ENCODE measurements at regions not wholly inside any gene's neighbourhood (a gene's known extent, or its start where the extent isn't known, plus 50 kb on each side); places are given as distances from the start of the nearest gene placed in this dataset.
A peak's percentile ranks its signal among the peaks of the same experiment; 100 is the strongest.

DNA sequence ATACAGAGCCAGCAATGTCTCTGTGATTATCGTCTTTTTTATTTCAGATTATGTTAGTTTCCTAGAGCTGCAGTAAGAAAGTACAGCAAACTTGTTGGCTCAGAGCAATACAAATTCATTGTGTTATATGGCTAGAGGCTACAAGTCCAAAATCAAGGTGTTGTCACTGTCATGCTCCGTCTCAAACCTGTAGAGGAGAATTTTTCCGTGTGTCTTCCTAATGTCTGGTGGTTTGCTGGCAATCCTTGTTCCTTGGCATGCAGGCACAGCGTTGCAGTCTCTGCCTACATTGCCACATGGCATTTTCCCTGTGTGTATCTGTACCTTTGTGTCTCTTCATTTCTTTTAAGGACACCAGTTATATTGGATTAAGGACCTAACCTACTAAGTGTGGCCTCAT lies 244.4 kb downstream of the LRRIQ3 start:
- no peak for DNase-seq (ENCODE audit: low spot score)

DNA sequence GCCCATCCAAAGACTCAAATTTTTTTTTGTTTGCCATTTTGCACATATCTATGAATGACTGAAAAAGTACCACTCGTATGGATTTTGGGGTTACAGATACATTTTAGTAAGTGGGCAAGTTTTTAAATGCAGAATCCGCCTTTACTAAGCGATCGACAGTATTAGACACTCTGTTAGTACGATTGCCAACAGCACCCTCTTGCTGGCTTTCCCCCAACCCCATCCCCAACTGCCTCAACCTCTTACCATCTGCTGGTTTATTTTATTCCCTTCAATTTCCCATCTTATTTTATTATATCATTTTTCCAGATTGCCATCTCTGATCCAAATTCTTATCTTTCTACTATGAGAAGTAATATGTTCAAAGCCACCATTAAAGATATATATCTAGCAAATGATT lies 244.8 kb downstream of the LRRIQ3 start:
- DNase-seq (ENCODE audit: low spot score) = no peak

DNA sequence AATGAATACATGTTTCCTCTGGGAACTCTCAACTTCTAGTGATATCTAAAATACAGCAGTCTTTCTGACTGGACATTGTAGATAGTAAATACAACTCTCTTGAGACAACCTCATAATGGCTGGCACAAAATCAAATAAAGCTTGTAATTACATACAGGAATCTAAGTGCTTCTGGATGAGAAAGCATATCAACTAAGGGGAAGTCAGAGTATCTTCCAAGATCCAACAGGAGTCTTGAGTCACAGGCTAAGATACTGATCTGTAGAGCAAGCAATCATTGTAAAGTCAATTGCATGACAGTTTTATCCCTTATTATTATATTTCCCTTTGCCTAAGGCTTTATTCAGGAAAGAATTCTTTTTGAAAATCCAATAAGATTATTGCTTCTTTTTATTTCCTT lies 249.9 kb downstream of the LRRIQ3 start:
- DNase-seq (ENCODE audit: low spot score) = peak; percentile 54

DNA sequence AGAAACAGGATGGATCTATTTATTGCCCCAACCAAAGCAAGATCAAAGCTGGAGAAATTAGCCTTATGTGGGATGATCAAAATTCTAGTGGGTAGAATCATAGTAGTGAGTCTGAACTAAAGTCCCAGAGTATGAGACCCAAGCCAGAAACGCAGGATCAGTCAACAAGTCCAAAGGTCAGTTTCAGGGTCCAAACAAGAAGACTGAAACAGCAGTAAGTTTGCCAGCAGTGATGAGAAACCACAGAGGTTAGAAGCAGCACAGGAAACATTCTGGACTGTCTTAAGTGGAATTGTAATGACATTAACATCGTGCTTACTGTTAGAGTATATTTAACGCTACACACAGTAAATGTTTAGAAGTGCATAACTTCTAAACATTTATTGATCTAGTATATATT lies 251.0 kb downstream of the LRRIQ3 start:
- DNase-seq (ENCODE audit: low spot score) = no peak

DNA sequence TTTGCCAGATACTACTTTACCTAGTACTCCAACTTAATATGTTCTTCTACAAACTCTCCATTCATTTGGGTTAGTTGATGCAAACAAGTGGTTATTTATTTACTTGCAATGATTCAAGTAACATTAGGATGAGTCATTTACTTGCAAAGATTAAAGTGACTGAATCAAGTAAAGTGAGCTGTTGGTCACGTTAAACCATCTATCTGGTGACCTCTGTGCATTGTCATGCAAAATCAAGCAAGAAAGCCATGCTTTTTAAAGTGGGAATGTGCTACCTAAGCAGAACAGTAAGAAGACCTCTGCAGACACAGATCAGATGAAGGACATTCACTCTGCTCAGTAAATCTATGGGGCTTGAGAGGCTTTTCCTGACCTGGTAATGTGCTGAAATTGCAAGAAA lies 254.7 kb downstream of the LRRIQ3 start:
- no peak for DNase-seq (ENCODE audit: low spot score)

DNA sequence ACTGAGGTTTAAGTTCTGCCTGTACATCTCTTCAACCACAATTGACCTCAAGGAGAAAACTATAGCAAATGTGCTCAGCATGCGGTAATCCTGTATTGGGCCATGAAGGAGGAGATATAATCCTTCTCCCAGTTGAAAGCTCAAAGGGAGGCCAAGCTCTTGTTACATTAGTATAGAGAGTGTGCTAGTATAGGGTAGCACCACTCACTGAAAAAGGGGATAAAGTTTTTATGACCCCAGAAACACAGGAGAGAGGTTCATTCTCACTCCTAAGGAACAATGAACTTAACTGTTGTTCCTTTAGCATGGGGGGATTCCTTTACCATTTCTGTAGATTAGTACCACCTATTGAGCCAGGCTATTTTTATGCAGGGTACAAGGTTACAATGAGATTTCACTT lies 267.7 kb downstream of the LRRIQ3 start:
- no peak for DNase-seq (ENCODE audit: low spot score)

DNA sequence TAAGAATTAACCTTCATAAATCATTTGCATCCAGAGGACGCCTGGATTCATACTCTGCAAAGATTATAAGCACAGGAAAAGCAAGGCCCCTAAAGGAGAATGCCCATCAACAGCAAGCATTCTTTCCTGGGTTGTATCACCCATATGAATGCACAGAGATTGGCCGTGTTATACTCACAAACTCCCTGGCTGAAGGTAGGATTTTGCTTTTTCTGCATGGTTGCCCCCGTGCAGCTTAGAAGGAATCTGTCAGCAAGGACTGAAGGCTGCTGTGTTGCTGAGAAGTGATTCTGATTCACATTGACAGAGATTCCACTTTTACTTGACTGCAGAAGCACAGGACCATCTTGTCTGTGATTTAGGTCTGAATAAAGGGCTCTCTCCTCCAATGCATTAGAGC lies 283.0 kb downstream of the LRRIQ3 start:
- peak; percentile 5 for DNase-seq (ENCODE audit: low spot score)

DNA sequence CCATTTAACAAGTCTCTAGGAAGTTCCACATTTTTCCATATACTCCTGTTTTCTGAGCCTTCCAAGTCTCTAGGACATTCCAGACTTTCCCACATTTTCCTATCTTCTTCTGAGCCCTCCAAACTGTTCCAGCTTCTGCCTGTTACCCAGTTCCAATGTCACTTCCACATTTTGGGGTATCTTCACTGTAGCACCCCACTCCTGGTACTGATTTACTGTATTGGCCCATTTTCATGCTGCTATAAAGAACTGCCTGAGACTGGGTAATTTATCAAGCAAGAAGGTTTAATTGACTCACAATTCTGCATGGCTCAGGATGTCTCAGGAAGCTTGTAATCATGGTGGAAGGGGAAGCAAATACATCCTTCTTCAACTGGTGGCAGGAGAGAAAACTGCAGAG lies 285.0 kb downstream of the LRRIQ3 start:
- DNase-seq (ENCODE audit: low spot score) = no peak

DNA sequence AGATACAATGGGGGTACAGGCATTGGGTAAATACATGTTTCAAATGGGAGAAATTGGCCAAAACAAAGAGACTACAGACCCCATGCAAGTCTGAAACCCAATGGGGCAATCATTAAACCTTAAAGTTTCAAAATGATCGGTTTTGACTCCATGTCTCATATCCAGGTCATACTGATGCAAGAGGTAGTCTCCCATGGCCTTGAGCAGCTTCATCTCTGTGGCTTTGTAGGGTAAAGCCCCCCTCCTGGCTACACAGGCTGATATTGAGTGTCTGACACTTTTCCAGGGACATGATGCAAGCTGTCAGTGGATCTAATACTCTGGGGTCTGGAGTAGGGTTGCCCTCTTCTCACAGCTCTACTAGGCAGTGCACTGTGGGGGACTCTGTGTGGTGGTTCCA lies 286.1 kb downstream of the LRRIQ3 start:
- no peak for DNase-seq (ENCODE audit: low spot score)

DNA sequence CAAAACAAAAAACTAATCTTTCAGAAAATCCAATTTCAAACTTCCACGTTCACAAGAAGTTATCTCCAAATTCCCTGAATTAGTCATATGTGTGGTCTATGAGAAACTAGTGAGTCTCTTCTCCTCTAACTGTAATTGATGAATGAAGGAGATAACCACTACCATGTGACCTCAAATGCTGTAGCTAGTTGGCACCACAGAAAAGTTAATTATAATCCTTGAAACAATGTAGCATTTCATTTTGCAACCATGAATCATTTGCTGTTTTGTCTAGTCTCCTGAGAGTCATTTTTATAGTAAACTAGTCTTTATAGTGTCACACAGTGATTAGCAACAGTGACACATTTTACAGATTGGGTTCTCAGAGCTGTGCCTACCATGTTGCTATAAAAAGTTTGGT lies 287.5 kb downstream of the LRRIQ3 start:
- no peak for DNase-seq (ENCODE audit: low spot score)

DNA sequence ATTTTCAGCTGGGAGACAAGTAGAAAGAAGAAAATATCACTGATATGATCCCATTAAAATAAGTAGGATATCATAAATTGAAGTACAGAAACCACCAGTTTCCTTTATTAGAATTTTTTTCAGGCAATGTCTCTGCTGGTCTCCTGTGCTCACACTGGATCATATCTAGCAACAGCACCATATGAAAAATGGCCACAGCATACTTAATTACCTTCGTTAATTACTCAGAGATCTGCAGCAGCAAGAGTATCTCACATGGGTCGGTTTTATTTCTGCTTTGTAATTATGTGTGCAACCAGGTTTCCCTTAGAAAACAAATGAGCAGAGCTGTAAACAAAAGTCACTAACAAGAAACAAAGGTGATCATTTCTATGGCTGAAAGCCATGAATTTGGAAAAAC lies 287.9 kb downstream of the LRRIQ3 start:
- DNase-seq (ENCODE audit: low spot score) = no peak

DNA sequence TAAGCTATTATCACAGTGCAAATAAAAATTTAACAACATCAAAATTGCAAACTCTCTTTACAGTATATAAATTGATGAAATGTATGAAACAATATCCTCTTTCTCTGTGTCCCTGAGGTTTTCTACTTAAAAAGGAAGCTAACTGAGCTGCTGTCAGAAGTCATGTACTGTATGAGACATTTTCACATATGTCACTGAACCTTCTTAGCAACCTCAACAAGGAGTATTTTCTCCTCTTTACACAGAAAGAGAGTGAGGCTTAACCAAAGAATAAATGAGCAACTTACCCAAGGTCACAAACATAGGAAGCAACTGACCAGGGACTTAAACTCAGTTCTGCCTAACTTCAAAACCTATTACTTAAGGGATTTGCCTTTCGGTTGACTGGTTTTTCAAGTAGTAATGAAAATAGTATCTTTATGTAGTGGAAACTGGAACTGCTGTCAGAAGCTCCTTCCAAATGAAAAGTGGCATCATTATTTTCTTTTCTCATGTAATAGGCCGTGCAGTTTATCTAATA lies 288.9 kb downstream of the LRRIQ3 start:
- no peak for DNase-seq (ENCODE audit: low spot score)

DNA sequence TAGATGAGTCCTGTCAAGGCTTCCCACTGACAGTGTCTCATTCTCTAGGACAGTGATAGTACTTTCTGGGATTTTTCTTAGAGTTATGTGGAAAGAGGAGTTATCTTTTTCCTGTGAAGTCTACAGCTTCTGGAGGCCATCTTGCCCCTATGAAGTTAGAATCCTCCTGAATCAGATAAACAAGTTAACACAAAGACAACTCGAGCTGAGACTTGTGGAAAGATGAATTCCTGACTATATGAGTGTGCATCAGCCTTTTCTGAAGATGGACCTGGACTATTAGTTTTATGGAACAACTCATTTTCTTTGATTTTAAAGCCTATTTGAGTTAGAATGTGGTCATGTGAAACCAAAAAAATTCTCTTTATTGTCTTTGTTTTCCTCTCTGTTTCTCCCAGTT lies 290.9 kb downstream of the LRRIQ3 start:
- DNase-seq (ENCODE audit: low spot score) = no peak

DNA sequence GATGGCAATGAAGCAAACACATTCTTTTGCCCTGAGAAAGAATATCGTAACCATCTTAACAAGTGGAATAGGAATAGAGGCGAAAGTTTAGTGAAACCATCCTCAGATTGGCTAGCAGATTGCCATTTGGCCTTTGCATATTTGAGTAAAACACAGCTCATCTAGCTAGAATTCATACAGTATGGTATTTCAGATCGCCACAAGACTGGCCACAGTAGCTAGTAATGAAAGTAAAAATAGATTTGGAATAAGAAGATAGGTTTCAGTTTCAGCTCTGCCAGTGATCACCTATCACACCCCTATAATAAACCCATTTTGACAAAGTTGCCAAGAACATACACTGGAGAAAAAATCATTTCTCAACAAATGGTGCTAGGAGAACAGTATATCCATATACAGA lies 294.9 kb downstream of the LRRIQ3 start:
- DNase-seq (ENCODE audit: low spot score) = no peak

DNA sequence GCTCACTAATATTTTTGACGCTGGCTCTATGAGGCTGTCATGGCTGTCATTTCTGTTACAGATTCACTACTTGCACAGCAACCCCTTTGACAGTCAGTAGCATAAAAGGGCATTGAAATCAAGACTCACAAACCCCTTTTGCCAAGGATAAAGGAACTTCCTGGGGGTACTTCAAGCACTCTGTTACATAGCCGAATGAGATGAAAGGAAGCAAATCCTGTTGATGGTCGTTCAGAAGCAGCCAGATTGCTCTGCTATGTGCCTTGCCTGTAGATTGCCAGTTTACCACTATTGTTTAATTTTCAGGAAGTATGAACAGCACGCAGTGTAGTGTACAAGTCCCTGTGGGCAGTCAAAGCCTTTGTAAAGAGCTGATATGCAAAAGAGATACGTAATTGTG lies 296.2 kb downstream of the LRRIQ3 start:
- no peak for DNase-seq (ENCODE audit: low spot score)

DNA sequence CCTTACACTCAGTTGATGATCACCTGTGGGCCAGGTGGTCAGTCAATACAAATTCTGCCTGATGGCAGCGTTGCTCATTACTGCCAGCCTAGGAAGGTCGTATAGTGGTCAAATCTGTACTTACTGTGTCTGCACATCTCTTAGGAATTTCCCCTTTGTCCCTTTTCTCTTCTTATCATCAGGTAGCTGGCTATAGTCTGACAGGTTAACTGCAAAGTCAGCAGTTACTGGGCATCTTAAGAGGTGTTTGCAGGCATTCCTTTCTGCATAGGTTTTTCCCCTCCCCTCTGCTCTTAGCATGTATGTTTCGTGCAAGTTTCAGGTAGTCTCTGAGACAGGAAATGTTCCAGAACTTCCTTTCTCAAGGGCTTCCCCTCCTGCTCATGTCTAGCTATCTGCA lies 298.7 kb downstream of the LRRIQ3 start:
- no peak for DNase-seq (ENCODE audit: low spot score)

DNA sequence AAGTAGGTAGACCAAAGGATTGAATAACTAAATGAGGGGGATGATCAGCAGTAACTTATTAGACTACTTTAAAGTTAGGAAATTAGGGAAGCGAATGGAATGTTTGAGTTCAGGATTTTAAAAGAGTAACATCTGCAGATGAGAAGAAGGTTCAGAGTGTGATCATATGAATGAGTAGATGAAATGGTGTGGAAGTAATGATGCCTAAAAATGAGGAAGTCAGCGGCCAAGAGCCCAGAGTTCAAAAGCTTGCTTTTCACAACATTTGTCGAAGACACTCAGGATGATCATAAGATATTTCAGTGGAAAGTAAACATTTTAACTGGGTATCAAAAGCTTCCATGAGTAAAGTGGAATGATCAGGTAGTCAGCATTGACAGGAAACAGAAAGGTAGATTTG lies 299.4 kb downstream of the LRRIQ3 start:
- DNase-seq (ENCODE audit: low spot score) = no peak

DNA sequence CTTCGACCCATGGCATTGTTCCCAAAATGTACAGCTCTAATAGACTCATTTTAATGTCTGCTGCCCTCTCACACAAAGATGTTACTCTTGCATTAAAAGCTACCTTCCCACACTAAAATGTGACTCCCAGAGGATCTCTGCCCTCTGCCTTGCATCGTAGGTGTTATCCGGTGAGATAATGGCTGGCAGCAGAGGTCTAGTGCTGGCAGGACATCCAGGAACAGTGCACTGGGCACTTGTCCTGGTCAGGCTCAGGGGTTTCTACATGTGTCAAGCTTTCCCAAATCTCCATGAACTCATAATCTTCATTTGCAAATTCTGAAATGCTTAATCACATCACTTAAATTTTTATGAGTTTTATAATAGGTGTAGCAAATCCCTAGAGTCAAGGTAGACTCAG lies 310.6 kb downstream of the LRRIQ3 start:
- DNase-seq (ENCODE audit: low spot score) = no peak

DNA sequence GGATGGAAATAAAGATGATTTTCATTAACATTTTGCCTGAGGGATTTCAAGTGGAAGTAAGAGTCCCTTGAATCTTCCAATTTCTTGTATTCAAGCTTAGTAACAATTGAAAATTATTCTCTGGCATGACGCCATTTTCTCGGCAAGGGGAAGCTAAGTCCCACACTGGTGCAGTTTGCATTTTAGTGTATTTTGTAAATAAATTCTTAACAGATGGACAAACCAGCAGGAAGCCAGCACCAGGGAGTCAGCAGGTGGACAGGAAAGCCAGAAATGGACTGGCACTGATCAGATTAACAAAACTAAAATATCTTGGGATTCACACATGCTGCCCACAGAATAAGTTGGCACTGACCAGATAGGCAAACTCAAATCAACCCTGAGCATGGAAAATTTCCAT lies 311.3 kb downstream of the LRRIQ3 start:
- no peak for DNase-seq (ENCODE audit: low spot score)

DNA sequence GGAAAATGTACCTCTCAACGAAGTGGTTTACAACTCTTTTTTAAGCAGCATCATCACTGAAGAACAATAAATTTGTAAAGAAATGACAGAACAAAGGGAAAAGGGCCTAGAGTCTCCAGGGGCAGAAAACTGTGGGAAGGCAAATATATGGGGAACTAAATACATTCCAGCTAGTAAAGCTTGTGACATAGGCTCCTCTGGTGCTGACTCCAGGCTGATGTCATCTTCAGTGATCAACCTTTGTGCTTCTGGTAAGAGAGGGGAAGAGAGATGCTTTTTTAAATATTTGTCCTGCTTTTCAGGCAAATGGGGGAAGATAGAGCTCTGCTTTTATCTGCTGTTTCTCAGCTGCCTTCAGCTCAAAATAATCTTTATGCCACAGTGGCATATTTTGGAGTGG lies 323.2 kb downstream of the LRRIQ3 start:
- no peak for DNase-seq (ENCODE audit: low spot score)

DNA sequence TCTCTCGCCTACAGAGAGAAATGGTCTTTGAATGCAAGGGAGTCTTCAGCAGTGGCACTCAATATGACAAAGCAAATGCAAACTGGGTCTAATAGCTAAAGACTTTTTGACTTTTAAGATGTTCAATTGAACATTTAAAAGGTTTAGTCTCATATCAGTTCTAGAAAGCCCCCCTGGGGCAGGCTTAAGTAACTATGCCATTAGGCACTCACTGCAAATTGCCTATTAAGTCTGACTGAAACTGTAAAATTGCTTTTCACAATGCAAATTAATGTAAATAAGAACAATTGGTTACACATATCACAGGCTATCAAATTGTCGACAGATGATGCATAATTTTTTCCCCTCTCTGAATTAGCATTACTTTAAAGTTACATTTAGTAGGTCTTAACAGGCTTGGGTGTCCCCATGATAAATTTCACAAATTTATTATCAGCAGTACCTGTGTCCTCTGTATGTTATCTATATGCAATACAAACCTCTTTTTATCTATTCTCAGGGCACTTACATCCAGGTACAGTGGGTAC lies 329.1 kb downstream of the LRRIQ3 start:
- no peak for DNase-seq (ENCODE audit: low spot score)

DNA sequence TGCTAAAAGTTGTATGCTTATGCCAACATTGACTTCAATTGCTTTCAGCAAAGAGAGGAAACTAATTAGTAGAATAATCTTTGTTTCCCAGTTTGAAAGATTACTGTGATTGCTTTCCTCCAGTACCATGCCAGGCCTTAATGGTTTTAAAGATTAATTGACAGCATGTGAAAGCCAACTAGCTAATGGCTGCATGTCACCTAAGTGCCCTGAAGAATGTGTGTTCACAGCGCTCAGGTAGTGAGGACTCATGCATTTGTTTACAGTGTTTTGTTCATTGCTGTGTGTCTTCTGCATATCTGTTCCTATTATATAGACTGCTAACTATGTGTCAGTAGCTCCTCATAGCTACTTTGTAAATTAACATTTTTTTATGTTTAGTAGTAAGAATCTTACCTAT lies 335.6 kb downstream of the LRRIQ3 start:
- DNase-seq (ENCODE audit: low spot score) = no peak

DNA sequence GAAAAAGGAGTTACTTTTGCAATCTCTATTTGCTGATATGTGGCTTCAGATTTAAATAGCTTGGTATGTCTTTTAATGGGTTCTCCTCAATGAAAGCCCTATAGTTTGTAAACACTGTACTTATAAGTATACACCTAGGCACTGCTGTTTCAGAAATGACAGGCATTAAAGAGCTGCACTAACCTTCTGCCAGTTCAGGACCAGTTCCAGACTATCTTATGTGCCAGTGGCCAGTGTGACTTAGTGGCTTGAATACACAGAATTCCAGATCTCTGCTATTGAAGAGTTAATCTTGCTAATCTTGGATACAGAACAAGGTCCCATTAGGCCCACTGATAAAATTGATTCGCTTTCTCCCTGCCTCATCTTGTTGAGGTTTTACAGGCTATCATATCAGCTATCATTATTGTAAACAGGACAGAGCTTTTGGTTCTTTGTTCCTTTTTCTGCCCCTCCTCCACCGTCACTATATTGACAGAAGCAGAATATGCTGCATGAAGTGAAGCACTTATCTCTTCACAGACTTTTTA lies 337.5 kb downstream of the LRRIQ3 start:
- peak; percentile 15 for DNase-seq (ENCODE audit: low spot score)

DNA sequence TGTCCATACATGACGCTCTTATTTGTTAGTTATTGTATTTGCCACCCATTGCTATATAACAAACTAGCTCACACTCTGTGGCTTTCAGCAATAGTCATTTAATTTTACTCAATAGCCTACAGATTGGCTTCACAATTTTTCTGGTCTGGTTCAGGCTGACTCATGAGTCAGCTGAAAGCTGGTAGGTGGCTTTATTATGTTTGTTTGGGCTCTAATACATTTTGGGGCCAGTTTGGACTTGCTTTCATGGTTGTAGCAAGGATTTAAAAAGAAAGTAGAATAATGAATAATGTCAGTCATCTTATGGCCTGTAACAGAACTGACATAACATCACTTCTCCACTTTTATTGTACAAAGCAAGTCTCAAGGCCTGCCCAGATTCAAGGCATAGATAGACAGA lies 338.7 kb downstream of the LRRIQ3 start:
- no peak for DNase-seq (ENCODE audit: low spot score)

Data from SK-N-DZ (cell line).